ENCODE measurements at regions not wholly inside any gene's neighbourhood (a gene's known extent, or its start where the extent isn't known, plus 50 kb on each side); places are given as distances from the start of the nearest gene placed in this dataset.

DNA sequence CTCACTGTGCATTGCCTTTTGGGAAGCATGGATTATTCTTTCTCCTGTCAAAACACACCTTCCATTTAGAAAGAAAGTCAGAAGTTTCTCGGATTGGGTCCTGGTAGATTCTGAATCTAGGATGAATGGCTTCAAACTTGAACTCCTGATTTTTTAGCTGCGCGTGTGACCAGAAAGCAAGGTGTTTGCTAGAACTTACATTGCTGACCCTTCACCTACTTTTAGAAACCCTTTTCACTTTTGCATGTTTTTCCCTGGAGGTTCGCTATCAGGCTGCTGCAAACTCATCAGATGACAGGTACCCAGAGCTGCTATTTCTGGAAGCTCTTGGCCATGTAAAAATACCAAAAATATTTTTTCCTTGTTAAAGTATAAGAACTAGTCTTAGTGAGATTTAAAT is 132.0 kb downstream of the QPCT start:
- TF ChIP-seq, protein P1, sequence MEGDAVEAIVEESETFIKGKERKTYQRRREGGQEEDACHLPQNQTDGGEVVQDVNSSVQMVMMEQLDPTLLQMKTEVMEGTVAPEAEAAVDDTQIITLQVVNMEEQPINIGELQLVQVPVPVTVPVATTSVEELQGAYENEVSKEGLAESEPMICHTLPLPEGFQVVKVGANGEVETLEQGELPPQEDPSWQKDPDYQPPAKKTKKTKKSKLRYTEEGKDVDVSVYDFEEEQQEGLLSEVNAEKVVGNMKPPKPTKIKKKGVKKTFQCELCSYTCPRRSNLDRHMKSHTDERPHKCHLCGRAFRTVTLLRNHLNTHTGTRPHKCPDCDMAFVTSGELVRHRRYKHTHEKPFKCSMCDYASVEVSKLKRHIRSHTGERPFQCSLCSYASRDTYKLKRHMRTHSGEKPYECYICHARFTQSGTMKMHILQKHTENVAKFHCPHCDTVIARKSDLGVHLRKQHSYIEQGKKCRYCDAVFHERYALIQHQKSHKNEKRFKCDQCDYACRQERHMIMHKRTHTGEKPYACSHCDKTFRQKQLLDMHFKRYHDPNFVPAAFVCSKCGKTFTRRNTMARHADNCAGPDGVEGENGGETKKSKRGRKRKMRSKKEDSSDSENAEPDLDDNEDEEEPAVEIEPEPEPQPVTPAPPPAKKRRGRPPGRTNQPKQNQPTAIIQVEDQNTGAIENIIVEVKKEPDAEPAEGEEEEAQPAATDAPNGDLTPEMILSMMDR (conservative IDR thresholded peaks at IDR 0.05; ENCODE audit: low read depth, low read length) = no peak
- no peak for TF ChIP-seq EZH2phosphoT487 (IDR thresholded peaks at IDR 0.05; ENCODE audit: borderline replicate concordance, low read length)
